Neural progenitor cell (in vitro differentiated cells): ENCODE measurements at regions not wholly inside any gene's neighbourhood (a gene's known extent, or its start where the extent isn't known, plus 50 kb on each side); places are given as distances from the start of the nearest gene placed in this dataset.

Experiments
- DNase-seq: peaks from one replicate; pipeline ENCODE4 v3.0.0-alpha.2; 2016; ENCODE audit warnings: low spot score
- H2AFZ ChIP-seq: fragments of 200-600 bp; sonication (generic); replicated peaks from 2 replicates; pipeline ENCODE4 v1.6.1; 2016; ENCODE audit warnings: antibody characterized with exemption
- H3F3A ChIP-seq: fragments of 200-600 bp; sonication (generic); 2 replicates; pipeline ENCODE4 v1.6.1; 2016; ENCODE audit warnings: antibody characterized with exemption, low read depth
- H3K27ac ChIP-seq: fragments of 200-600 bp; sonication (generic); 2 replicates; pipeline ENCODE4 v1.5.1; 2016; ENCODE audit warnings: mild to moderate bottlenecking
- H3K27me3 ChIP-seq: fragments of 200-600 bp; sonication (generic); 2 replicates; pipeline ENCODE4 v1.6.1; 2016; ENCODE audit warnings: mild to moderate bottlenecking, moderate library complexity
- H3K36me3 ChIP-seq: fragments of 200-600 bp; sonication (generic); 2 replicates; pipeline ENCODE4 v1.5.1; 2016
- H3K4me1 ChIP-seq: fragments of 200-600 bp; sonication (generic); 2 replicates; pipeline ENCODE4 v1.6.1; 2016; ENCODE audit warnings: mixed run types
- H3K4me2 ChIP-seq: fragments of 200-600 bp; sonication (generic); 2 replicates; pipeline ENCODE4 v1.6.1; 2016
- H3K4me3 ChIP-seq: fragments of 200-600 bp; sonication (generic); 2 replicates; pipeline ENCODE4 v1.5.1; 2016
- H3K79me2 ChIP-seq: fragments of 200-600 bp; sonication (generic); 2 replicates; pipeline ENCODE4 v1.6.1; 2016; ENCODE audit warnings: low read depth
- H3K9ac ChIP-seq: fragments of 200-600 bp; sonication (generic); 2 replicates; pipeline ENCODE4 v1.6.1; 2016
- H3K9me3 ChIP-seq: fragments of 200-600 bp; sonication (generic); 2 replicates; pipeline ENCODE4 v1.5.1; 2016; ENCODE audit warnings: low read depth
- H4K20me1 ChIP-seq: fragments of 200-600 bp; sonication (generic); 2 replicates; pipeline ENCODE4 v1.6.1; 2016; ENCODE audit warnings: low read depth
- H3K27ac Mint-ChIP-seq: 3 replicates; pipeline ENCODE4 v1.8.0; 2021; ENCODE audit warnings: mixed read lengths
- H3K27me3 Mint-ChIP-seq: 2 replicates; pipeline ENCODE4 v1.8.0; 2022; ENCODE audit warnings: low read depth, mild to moderate bottlenecking, inconsistent platforms, moderate library complexity, mixed read lengths; ENCODE audit not compliant: insufficient read depth
- H3K36me3 Mint-ChIP-seq: 3 replicates; pipeline ENCODE4 v1.8.0; 2021; ENCODE audit warnings: mixed read lengths
- H3K4me1 Mint-ChIP-seq: 3 replicates; pipeline ENCODE4 v1.8.0; 2021; ENCODE audit warnings: mixed read lengths
- H3K4me3 Mint-ChIP-seq: 3 replicates; pipeline ENCODE4 v1.8.0; 2021; ENCODE audit warnings: mild to moderate bottlenecking, moderate library complexity, mixed read lengths
- H3K9me3 Mint-ChIP-seq: 3 replicates; pipeline ENCODE4 v1.8.0; 2020; ENCODE audit warnings: mixed read lengths
- CTCF ChIP-seq: fragments of 200-600 bp; sonication (generic); IDR thresholded peaks from 2 replicates; pipeline ENCODE4 v1.5.1; 2017; ENCODE audit warnings: antibody characterized with exemption, mild to moderate bottlenecking
- EZH2 ChIP-seq: fragments of 200-600 bp; sonication (generic); IDR thresholded peaks from 2 replicates; pipeline ENCODE4 v1.6.1; 2017; ENCODE audit warnings: antibody characterized with exemption, mild to moderate bottlenecking, moderate library complexity
- EZH2phosphoT487 ChIP-seq: fragments of 200-600 bp; sonication (generic); IDR thresholded peaks from 2 replicates; pipeline ENCODE4 v1.6.1; 2017; ENCODE audit warnings: antibody characterized with exemption

- H3K79me2 ChIP-seq, result no peaks in the 10 kb centered on the region
- Mint-ChIP-seq H3K9me3 (peaks cover 17% of the 10 kb centered on the region), H3K27ac (no peak overlapping the region), H3K27me3 (no peaks in the 10 kb centered on the region), H3K4me3 (no peak overlapping the region), H3K36me3 (no peaks in the 10 kb centered on the region), H3K4me1 (no peaks in the 10 kb centered on the region)
- H3K4me2 ChIP-seq, result no peak overlapping the region
- H4K20me1 ChIP-seq, result no peaks in the 10 kb centered on the region
- TF ChIP-seq EZH2 (no peak), CTCF (no peak), EZH2phosphoT487 (no peak)
- no peak overlapping the region for H3K9ac ChIP-seq
- H3K9me3 ChIP-seq, result peaks cover 10% of the 10 kb centered on the region
- H3K27ac ChIP-seq, result no peak overlapping the region
- H3K4me3 ChIP-seq, result no peak overlapping the region
- no peaks in the 10 kb centered on the region for H3F3A ChIP-seq
- no peak for DNase-seq
- H3K36me3 ChIP-seq, result no peaks in the 10 kb centered on the region
- no peaks in the 10 kb centered on the region for H3K4me1 ChIP-seq
- no peak overlapping the region for H2AFZ ChIP-seq
- no peaks in the 10 kb centered on the region for H3K27me3 ChIP-seq
Measured at GRCh38 chr10:90141791-90142190, 440.4 kb downstream of the KIF20B start.

GRCh38 chr10:90143937-90144336 is 442.5 kb downstream of the KIF20B start:
- H3K4me1 Mint-ChIP-seq, result no peaks in the 10 kb centered on the region
- no peak overlapping the region for H3K4me3 Mint-ChIP-seq
- no peaks in the 10 kb centered on the region for H3K36me3 Mint-ChIP-seq

GRCh38 chr10:90148116-90148855 is 446.9 kb downstream of the KIF20B start:
- no peaks in the 10 kb centered on the region for H3K27me3 ChIP-seq
- H3K4me1 ChIP-seq, result no peaks in the 10 kb centered on the region
- H3K27ac Mint-ChIP-seq, result no peak overlapping the region
- H2AFZ ChIP-seq, result no peak overlapping the region
- no peaks in the 10 kb centered on the region for H3F3A ChIP-seq
- no peaks in the 10 kb centered on the region for H3K4me1 Mint-ChIP-seq
- no peak overlapping the region for H3K4me2 ChIP-seq
- no peaks in the 10 kb centered on the region for H4K20me1 ChIP-seq
- H3K9me3 Mint-ChIP-seq, result no peaks in the 10 kb centered on the region
- no peak overlapping the region for H3K27ac ChIP-seq
- peak; percentile 68 for TF ChIP-seq CTCF
- TF ChIP-seq EZH2, result no peak
- no peaks in the 10 kb centered on the region for H3K79me2 ChIP-seq
- no peaks in the 10 kb centered on the region for H3K36me3 ChIP-seq
- H3K9ac ChIP-seq, result no peak overlapping the region
- H3K4me3 Mint-ChIP-seq, result no peak overlapping the region
- no peaks in the 10 kb centered on the region for H3K9me3 ChIP-seq
- H3K4me3 ChIP-seq, result no peak overlapping the region
- no peaks in the 10 kb centered on the region for H3K36me3 Mint-ChIP-seq
- DNase-seq, result peak; percentile 45
- H3K27me3 Mint-ChIP-seq, result no peaks in the 10 kb centered on the region

More at GRCh38 chr10:90143937-90144336, 442.5 kb downstream of the KIF20B start:
- Mint-ChIP-seq H3K9me3 (peaks cover 5% of the 10 kb centered on the region), H3K27me3 (no peaks in the 10 kb centered on the region), H3K27ac (no peak overlapping the region)
- H3K9me3 ChIP-seq, result no peaks in the 10 kb centered on the region
- H3K27ac ChIP-seq, result no peak overlapping the region
- no peaks in the 10 kb centered on the region for H3K4me1 ChIP-seq
- H3K79me2 ChIP-seq, result no peaks in the 10 kb centered on the region
- H3K9ac ChIP-seq, result no peak overlapping the region
- H4K20me1 ChIP-seq, result no peaks in the 10 kb centered on the region
- no peak overlapping the region for H3K4me3 ChIP-seq
- no peaks in the 10 kb centered on the region for H3K36me3 ChIP-seq
- TF ChIP-seq EZH2phosphoT487 (no peak), CTCF (no peak), EZH2 (no peak)
- no peak overlapping the region for H2AFZ ChIP-seq
- DNase-seq, result no peak
- H3K4me2 ChIP-seq, result no peak overlapping the region
- no peaks in the 10 kb centered on the region for H3K27me3 ChIP-seq
- H3F3A ChIP-seq, result no peaks in the 10 kb centered on the region
